Eye (tissue), 1 donor: ENCODE measurements at regions not wholly inside any gene's neighbourhood (a gene's known extent, or its start where the extent isn't known, plus 50 kb on each side); places are given as distances from the start of the nearest gene placed in this dataset.
"Not testable (repeated sequence)": the region's sequence is repeated elsewhere in the genome, so short reads cannot be mapped to it uniquely, and the experiment has no call there.

Experiments
- DNase-seq: peaks from one replicate; pipeline ENCODE4 v3.0.0-alpha.2; 2015

DNA sequence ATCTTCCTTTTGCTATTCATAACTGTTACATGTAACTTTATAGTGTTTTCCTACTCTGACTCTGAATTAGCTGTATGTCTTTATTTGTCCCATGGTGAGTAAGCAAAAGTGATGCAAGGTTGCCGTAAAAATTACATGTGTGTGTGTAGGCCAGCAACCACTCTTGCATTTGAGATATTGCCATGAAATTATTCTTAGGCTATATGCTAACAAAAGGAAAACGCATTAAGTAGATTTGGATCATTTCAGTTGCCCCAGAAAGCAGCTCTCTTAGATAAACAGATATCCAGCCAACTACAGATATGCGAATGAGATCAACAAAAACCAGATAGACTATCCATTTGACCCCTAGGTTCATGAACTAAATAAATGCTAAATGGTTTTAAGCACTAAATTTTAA, 73.6 kb downstream of the CYLC2 start:
- no peak for DNase-seq

DNA sequence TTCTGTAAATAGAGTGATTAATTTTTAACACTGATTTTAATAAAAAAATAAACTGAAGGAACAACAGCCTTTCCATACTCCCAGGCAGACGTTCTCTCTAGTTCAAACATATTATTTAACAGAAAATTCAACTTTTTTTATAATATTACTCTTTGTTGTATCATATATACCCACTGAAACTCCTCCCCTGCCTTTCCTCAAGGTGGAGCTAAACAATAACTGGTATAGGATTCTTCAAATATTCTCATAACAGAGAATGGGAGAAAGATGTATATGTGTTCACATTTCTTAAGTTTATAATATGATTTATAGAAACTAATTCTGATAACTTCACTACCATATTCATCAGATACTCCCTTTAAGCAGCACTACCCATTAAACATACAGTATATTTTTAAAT, 83.4 kb downstream of the CYLC2 start:
- no peak for DNase-seq

DNA sequence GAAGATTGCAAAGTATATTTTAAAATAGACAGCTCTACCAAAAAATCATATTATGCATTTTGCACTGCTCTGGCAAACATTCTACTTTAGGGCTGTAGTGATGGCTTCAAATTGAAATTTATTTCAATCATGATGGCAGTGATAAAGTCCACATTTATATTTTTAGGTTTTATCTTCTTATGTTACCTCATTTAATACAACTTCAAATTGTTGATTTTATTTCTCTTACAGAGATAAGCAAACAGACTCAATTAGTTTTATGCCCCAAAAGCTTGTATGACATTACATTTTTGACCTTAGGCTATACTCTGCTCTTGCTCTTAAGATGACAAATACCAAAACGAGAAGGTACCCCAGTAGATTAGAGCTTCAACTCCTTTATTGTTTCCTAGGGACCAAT, 87.4 kb downstream of the CYLC2 start:
- DNase-seq = no peak

DNA sequence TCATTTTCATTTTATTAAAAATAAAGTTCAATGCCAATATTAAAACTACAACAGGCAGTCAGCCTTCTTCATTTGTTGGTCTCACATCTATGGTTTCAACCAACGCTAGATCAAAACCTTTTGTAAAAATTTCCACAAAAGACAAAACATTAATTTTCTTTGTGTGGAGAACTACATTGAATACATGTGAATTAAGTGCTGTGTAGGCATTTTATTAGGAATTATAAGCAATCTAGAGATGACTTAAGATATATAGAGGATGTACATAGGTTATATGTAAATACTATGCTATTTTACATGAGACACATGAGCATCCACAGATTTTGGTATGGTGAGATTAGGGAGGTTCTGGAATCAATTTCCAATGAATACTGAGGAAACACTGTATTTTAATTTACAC, 94.2 kb downstream of the CYLC2 start:
- no peak for DNase-seq

DNA sequence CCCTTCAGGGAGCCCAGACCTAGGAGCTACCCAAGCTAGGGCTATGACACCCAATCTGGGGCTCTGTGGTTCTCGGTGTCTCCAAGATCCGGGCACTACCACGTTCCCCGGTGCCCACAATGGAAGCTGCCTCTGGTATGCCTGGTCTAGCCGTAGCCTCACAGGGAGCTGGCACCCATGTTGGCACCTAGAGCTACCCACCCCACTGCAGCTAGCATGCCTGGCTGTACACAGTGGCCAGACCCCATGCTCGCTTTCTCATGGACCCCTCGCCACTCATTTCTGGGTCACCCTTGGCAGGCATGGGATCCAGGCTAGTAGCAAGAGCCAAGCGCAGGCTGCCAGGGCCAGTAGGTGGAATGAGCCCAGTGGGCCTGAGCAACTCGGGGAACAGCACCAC, 109.0 kb downstream of the CYLC2 start:
- no peak for DNase-seq

DNA sequence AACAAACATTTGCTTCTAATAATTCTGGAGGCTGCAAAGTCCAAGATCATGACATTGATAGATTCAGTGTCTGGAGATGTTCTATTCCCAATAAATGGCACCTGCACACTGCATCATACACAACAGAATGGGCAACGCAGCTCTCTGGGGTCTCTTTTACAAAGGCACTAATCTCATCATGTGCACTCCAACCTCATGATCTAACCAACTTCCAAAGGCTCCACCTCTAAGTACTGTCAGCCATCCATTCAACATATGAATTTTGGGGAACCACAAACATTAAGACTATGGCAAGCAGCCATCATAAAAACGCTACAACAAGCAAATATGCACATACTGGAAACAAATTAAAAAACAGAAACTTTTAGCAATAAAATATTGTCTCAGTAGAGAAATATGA, 121.1 kb downstream of the CYLC2 start:
- DNase-seq = no peak

DNA sequence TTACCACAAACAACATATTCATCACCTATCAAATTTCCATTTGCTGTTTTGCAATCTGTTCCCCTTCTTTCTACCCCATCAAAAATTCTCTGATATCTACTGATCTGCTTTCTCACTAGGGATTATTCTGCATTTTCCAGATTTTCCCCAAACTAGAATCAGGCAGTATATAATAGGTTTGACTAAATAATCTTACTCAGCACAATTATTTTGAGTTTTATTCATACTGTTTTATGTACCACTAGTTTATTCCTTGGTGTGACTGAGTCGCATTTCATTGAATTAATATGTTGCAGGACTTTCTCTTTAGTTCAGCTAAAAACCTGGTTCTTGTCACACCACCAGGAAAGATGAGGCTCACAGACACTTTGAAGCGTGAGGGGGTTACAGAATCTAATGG, 131.4 kb downstream of the CYLC2 start:
- DNase-seq = no peak

DNA sequence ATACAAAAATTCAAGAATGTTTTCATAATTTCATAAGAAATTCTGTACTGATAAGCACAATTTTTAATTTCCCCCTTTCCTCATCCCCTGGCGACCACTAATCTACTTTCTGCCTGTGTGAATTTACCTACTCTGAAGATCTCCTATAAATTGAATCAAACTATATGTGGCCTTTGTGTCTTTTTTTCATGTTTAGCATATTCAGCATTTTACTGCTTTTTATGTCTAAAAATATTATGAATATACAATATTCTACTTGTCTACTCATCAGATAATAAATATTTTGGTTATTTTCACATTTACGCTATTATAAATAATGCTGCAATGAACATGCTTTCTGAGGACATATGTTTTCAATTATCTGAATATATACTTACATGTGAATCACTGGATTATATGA, 144.8 kb downstream of the CYLC2 start:
- no peak for DNase-seq

DNA sequence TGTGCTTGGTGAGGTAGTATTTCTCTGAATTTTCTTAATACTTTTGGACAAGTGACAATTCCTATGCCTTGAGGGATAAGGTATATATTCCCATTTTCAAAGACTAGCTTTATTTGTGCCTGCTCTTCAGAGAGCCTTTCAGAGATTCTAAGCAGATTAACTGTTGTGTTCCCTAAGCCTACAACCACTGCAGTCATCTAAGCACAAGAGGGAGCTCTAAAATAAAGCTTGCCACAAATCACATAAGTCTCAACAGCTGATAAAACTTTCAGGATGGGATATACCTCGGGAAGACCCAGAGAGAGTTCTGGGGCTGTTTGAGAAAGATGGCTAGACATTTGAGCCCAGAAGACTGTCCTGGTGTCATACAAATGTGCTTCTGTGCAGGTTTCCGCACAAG, 157.3 kb downstream of the CYLC2 start:
- DNase-seq = no peak

DNA sequence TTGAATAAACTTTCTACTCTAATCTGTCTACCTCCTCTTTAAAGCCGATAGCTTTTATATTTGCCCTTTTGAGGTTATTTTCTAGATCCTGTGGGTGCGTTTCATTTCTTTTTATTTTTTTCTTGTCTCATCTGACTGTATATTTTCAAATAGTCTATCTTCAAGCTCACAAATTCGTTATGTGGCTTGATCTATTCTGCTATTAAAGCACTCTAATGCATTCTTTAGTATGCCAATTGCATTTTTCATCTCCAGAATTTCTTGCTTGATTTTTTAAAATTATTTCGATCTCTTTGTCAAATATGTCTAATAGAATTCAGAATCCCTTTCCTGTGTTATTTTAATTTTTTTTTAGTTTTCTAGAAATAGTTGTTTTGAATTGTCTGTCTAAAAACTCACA, 172.4 kb downstream of the CYLC2 start:
- DNase-seq = no peak

DNA sequence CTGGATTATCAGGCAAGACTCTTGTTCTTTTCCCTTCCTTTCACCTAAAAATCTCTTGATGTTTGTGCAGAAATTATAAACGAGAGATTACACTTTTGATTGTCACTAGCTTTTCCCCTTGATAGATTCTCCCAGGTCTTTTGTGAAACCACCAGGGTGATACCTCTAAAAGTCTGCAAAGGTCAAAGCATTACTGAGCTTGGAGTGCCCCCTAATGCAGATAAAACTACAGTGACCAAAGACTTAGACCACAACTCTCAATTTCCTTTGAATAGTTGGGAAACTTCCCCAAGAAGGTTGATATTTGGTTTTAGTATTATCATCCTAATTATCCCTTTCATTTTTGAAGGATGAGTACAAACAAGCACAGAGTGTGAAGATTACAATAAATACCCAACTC, 173.1 kb downstream of the CYLC2 start:
- DNase-seq = no peak

DNA sequence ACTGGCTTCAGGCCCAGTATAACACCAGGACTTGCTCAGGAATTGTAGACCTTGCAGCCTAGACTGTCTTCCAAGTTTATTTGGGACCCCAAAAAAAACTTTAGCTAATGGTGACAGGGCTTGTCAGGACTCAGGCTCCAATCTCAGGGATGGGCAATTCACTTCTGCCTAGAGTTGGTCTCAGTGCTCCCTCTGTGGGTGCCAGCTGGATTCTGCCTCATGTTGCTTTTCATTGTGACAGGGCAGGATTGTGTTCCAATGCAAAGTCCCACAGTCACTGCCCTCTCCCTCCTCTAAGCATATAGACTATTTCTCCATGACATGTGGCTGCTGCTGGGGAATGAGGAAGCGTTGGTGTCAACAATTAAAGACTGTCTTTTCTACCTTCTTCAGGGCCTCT, 174.7 kb downstream of the CYLC2 start:
- no peak for DNase-seq

DNA sequence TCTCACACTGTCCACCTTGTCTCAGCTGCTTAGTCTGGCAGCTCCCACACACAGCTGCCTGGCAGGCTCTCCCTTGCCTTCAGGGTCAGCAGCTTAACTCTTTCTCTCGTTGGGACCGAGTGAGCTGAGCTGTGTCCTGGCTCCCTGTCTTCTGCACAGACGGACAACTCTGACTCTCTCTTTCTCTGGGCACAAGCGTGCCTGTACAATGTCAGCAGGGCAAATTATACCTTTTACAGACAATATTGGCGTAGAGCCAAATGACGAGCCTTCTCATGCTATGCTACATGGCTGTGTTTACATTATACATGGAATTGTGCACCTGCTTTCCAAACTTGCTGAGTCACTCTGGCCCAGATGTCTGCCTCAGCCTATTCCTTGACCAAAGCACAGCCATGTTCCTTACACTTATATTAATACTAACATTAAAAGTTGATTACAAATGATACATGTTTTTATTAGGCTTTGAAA, 188.6 kb downstream of the CYLC2 start:
- peak; percentile 4 for DNase-seq

DNA sequence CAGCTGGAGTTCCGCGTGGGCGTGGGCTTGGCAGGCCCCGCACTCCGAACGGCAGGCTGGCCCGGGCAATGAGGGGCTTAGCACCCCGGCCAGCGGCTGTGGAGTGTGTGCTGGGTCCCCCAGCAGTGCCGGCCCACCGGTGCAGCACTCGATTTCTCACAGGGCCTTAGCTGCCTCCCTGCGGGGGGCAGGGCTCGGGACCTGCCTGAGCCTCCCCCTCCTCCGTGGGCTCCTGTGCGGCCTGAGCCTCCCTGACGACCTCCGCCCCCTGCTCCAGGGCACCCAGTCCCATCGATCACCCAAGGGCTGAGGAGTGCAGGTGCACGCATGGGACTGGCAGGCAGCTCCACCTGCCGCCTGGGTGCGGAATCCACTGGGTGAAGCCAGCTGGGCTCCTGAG, 191.8 kb downstream of the CYLC2 start:
- no peak for DNase-seq

DNA sequence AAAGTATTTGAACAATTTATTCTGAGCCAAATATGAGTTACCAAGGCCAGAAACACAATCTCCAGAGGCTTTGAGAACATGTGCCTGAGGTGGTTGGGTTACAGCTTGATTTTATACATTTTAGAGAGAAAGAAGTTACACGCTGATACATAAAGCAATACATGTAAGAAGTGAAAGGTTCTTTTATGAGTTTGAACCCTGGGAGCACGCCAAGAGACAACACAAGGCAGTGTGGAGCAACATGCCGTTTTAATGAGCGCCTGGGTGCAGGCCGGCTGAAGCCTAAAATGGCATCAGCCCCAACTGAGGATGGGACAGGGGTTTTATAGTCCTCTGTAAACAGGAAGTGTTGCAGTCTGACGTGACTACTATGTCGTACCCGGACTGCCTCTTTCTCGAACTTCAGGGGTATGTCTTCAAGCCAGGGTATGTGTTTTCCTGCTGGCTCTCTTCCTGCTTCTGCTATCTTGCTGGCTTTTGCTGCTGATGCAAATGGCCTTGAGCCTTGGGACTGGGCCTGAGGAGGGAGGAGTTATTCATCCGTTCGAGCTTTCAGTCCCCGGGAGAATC, 193.7 kb downstream of the CYLC2 start:
- no peak for DNase-seq

DNA sequence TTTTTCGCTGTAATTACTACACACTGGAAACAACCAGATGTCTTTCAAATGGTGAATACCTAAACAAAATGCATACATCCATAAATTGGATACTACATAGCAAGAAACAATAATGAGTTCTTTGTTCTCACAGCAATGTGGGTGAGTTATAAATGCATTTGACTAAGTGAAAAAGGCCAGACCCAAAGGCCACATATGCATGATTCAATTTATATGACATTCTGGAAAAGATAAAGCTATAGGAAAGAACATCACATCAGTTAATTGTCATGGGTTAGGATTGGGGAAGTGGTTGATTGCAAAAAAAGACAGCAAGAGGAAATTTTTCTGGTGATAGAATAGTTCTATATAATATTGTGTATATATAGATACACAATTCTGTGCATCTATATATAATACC, 198.9 kb downstream of the CYLC2 start:
- DNase-seq = no peak

DNA sequence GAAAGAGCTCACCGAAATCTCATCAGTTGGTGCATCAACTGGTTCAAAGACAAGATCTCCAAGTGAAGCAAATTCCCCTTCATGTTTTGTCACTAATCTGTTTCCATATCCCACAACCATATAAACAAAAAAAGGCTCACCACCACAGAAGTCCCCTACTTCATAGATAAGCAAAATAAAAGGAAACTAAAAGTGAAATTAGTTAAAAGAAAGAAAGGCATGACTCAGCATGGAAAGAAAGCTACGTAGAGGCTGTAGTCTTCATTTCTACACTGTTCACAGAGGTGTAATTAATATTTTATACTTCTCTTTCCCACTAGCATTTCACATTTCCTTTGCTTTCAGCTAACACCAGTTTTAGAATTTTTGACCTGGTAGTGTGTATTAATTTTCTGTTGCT, 208.0 kb downstream of the CYLC2 start:
- DNase-seq = no peak

DNA sequence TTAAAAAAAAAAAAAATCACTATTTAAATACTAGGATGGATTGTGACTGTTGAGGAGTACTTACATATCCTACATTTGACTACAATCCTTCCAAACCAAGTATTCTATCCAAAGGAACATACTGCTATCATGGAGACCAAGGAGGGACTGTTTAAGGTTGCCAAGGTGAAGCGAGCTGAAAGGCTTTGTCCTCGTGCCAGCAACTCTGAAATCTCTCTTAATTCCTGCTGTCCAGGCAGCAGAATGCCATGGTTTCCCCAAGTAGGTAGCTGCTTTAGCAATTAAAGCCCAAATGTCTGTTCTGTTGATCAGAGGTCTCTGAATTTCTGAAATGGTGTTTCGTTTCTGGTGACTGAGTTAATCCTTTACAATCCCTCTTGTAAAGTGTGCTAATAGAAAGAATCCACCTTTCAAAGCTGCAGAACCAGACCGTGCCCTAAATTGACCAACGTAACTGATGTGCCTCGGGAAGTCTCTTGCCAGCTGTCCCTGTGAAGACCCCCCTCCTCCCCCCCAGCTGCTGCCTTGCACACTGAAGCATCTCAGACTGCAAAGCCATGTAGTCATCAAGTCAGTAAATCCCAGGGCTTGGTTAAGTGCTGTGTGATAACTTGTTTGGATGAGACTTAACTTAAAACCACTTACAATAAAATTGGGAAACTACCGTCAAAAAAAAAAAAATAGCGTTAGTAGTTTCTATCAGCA, 210.9 kb downstream of the CYLC2 start:
- DNase-seq = peak; percentile 17

DNA sequence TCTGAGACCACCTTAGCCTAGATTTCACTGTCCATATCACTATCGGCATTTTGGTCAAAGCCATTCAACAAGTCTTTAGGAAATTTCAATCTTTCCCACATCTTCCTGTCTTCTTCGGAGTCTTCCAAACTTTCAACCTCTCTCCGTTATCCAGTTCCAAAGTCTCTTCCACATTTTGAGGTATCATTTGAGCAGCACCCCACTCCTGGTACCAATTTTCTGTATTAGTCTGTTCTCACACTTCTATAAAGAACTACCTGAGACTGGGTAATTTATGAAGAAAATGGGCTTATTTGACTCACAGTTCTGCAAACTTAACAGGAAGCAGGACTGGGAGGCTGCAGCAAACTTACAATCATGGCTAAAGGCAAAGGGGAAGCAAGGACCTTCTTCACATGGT, 215.5 kb downstream of the CYLC2 start:
- no peak for DNase-seq

DNA sequence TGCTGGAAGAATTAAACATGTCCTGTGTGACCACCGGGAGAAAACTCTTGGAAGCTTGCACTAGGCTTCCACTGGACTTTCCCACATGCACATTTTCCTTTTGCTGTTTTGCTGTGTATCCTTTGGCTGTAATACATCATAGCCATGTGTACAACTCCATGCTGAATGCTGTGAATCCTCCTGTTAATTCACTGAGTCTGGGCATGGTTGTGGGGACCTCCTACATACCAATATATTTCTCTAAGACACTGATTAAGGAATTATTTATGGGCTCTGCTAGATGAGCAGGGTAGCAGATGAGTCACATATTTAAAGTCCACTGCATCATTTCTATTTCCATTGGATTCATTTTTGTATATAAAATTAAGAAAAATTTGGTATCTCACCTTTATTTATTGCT, 220.1 kb downstream of the CYLC2 start:
- no peak for DNase-seq

DNA sequence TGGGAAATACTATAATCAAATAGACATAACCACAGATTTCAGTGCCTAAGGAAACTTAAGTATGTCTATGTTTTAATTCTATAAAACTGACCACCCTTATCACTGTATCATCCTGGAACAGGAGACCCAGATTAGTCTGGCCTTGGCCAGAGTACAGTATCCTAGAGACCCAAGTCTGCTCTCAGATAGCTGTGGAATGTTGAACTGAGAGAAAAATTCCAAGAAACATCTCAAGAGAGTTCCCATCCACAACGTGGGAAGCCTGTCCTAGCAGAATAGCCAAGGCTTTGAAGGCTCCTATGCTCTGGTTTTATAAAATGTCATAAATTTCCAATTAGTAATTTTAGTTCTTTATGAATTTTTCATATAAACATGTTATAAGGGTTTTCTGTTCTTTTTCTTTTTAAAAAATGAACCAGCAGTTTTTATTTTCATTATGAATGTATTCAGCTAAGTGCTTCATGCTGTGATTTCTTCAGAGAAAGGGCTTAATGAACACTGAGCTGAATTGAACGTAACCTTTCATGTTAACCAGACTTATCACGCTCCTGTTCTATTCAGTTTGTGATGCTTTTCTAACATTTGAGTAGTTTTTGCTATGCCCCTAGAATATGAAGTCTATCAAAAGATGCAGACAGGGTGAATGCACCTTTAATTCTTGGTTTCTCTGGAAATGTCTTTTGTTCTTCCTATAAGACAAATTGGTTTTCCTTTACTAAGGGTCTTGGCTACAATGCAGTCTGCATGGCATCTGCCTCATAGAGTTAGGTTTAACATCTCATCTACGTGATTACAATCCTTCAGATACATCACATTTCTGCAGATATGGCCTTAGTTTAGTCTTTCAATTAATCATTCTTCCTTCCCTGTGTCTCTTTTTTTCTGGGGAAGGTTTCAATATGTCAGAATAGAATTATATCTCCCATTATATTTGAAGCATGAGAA, 230.8 kb downstream of the CYLC2 start:
- DNase-seq = peak; percentile 10

DNA sequence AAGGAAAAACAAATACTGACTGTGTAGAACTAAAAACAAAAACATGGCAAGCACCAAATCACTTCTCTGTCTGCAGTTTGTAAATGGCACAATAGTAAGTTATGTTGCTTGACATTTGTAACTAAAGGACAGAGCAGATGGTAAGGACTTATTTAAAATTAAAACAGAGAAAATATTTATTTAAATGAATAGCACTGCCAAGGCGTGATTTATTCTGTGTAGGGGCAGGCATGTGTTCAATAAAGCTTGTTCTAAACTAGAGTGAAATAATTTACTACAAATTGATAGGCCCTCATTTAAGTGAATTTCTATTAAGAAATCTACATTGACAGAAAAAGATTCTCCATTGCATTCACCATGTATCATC, 231.5 kb downstream of the CYLC2 start:
- DNase-seq = no peak

DNA sequence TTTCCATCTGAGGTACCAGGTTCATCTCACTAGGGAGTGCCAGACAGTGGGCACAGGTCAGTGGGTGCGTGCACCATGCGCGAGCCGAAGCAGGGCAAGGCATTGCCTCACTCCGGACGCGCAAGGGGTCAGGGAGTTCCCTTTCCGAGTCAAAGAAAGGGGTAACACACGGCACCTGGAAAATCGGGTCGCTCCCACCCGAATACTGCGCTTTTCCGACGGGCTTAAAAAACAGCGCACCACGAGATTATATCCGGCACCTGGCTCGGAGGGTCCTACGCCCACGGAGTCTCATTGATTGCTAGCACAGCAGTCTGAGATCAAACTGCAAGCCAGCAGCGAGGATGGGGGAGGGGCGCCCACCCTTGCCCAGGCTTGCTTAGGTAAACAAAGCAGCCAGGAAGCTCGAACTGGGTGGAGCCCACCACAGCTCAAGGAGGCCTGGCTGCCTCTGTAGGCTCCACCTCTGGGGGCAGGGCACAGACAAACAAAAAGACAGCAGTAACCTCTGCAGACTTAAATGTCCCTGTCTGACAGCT, 242.5 kb downstream of the CYLC2 start:
- DNase-seq = not testable (repeated sequence)

DNA sequence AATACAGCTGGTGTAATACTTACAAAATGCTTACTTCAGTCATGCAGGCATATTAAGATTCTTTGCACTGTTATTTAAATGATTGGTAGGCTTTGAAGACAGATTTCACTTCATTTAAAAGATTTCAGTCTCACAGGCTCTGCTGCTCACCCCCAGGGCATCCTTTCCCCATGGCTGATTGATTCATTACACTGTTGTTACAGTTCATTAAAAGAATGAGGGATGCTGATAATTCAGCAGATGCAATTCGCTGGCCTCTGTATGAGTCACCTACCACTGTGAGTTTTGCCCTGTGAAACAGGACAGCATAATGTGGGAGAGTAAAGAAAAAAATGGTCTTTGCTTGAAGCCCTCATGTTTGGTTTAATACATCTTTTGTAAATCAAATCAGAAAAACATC, 246.9 kb downstream of the CYLC2 start:
- DNase-seq = peak; percentile 53
